HFFc6 (cell line): ENCODE measurements at regions not wholly inside any gene's neighbourhood (a gene's known extent, or its start where the extent isn't known, plus 50 kb on each side); places are given as distances from the start of the nearest gene placed in this dataset.
A peak's percentile ranks its signal among the peaks of the same experiment; 100 is the strongest.

Experiments
- DNase-seq: peaks from one replicate; pipeline ENCODE4 v3.0.0-alpha.2; 2018
- H3K27ac Mint-ChIP-seq: 2 replicates; pipeline ENCODE4 v1.8.0; 2020; ENCODE audit warnings: mild to moderate bottlenecking, mixed read lengths
- H3K27me3 Mint-ChIP-seq: 2 replicates; pipeline ENCODE4 v1.8.0; 2021; ENCODE audit warnings: mild to moderate bottlenecking, moderate library complexity, mixed read lengths; ENCODE audit not compliant: insufficient read depth
- H3K36me3 Mint-ChIP-seq: 2 replicates; pipeline ENCODE4 v1.8.0; 2021; ENCODE audit warnings: low read depth, mixed read lengths
- H3K4me1 Mint-ChIP-seq: 2 replicates; pipeline ENCODE4 v1.8.0; 2020; ENCODE audit warnings: low read depth, mixed read lengths
- H3K4me3 Mint-ChIP-seq: 2 replicates; pipeline ENCODE4 v1.8.0; 2020; ENCODE audit warnings: mild to moderate bottlenecking, moderate library complexity, mixed read lengths
- H3K9me3 Mint-ChIP-seq: 2 replicates; pipeline ENCODE4 v1.8.0; 2020; ENCODE audit warnings: mild to moderate bottlenecking, mixed read lengths
- CTCF ChIP-seq: fragments of 200-600 bp; sonication (generic); IDR thresholded peaks from 2 replicates; pipeline ENCODE4 v1.5.0; 2021; ENCODE audit warnings: antibody characterized with exemption, mild to moderate bottlenecking

DNA sequence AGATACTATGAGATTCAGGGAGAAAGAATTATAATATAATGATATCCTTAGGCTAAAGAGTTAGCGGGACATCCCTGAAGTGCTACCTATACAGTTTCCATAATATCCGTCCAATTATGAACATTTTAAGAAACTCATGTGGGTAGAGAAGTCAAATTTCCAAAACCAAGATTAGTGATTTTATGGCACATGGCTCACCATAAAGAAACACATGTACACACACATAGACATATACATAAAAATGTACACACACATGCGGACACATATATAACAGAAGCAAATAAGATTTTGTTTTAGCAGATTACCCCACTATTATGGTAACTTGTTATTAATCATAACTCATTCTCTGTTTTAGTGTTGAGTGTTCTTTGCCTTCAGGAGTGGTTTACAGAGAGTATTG, 566.7 kb upstream of the NEGR1 start:
- Mint-ChIP-seq H3K9me3 (no peaks in the 10 kb centered on the region), H3K27me3 (no peaks in the 10 kb centered on the region), H3K4me3 (no peak overlapping the region), H3K4me1 (peaks cover 6% of the 10 kb centered on the region), H3K36me3 (no peaks in the 10 kb centered on the region), H3K27ac (no peak overlapping the region)
- DNase-seq = no peak
- TF ChIP-seq CTCF = no peak

DNA sequence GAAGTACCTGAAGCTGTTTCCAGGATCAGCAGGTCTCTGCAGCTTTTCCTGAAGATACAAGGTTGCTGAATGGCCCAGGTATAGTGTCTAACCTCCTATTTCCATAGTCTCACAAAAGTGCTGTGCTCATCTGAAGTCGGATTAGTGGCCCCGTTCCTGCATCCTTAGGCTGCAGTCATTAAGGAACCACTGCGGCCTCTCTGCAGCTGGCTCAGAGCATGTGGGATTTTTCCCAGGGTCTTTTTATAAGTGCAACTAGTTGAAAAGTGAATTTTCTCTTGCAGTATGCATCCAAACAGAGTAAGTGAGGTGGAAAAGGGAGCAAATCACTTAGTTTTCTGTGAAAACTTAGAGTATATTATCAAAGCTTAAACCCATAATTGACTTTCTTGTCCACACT, 565.3 kb upstream of the NEGR1 start:
- Mint-ChIP-seq H3K4me1 (peaks cover 6% of the 10 kb centered on the region), H3K9me3 (no peaks in the 10 kb centered on the region), H3K27me3 (no peaks in the 10 kb centered on the region), H3K27ac (no peak overlapping the region), H3K36me3 (no peaks in the 10 kb centered on the region), H3K4me3 (no peak overlapping the region)
- no peak for DNase-seq
- no peak for TF ChIP-seq CTCF

- Mint-ChIP-seq H3K4me3 (no peak overlapping the region), H3K4me1 (peaks cover 6% of the 10 kb centered on the region), H3K27ac (no peak overlapping the region), H3K36me3 (no peaks in the 10 kb centered on the region), H3K9me3 (no peaks in the 10 kb centered on the region), H3K27me3 (no peaks in the 10 kb centered on the region)
- DNase-seq = no peak
- no peak for TF ChIP-seq CTCF
Measured at GRCh38 chr1:72846476-72847278, 564.3 kb upstream of the NEGR1 start.

GRCh38 chr1:72845981-72846380, 563.6 kb upstream of the NEGR1 start:
- Mint-ChIP-seq H3K27me3 (no peaks in the 10 kb centered on the region), H3K4me3 (no peak overlapping the region), H3K9me3 (no peaks in the 10 kb centered on the region), H3K27ac (no peak overlapping the region), H3K36me3 (no peaks in the 10 kb centered on the region), H3K4me1 (peaks cover 6% of the 10 kb centered on the region)
- DNase-seq = no peak
- TF ChIP-seq CTCF = no peak

- no peaks in the 10 kb centered on the region for H3K9me3 Mint-ChIP-seq
- H3K27ac Mint-ChIP-seq = no peak overlapping the region
- H3K27me3 Mint-ChIP-seq = no peaks in the 10 kb centered on the region
- H3K4me1 Mint-ChIP-seq = peaks cover 6% of the 10 kb centered on the region
- TF ChIP-seq CTCF = peak; percentile 60
- H3K4me3 Mint-ChIP-seq = no peak overlapping the region
- H3K36me3 Mint-ChIP-seq = no peaks in the 10 kb centered on the region
- DNase-seq = no peak
Measured at GRCh38 chr1:72845381-72845780, 563.0 kb upstream of the NEGR1 start.
